Endothelial cell of umbilical vein (primary cell): ENCODE measurements at regions not wholly inside any gene's neighbourhood (a gene's known extent, or its start where the extent isn't known, plus 50 kb on each side); places are given as distances from the start of the nearest gene placed in this dataset.

Source experiments
- BruUV-seq: library from RNA; stranded (reverse); fragments of 400-500 nt; replicated peaks from 2 replicates; lab custom pipeline; 2021; lab: Mats Ljungman, UMichigan
- CTCF ChIA-PET: fragments of 300-600, 350-600 bp; sonication (Branson Sonifier 250); formaldehyde crosslinking; loops from one replicate; lab custom pipeline; 2021; ENCODE audit warnings: antibody characterized with exemption, inconsistent platforms; lab: Charles Lee
- POLR2A ChIA-PET: fragments of 300-600, 350-600 bp; sonication (Branson Sonifier 250); formaldehyde crosslinking; loops from one replicate; lab custom pipeline; 2021; ENCODE audit warnings: antibody characterized with exemption, inconsistent platforms; lab: Charles Lee
- DNase-seq: peaks from one replicate; pipeline ENCODE4 v3.0.0-alpha.2; 2011; ENCODE audit warnings: low read depth, low spot score
- FAIRE-seq: peaks from 2 replicates; lab custom pipeline; 2011; peaks lifted over from hg19 to GRCh38; lab: Jason Lieb, UNC
- H2AFZ ChIP-seq: 2 replicates; pipeline ENCODE4 v1.6.0; 2012; ENCODE audit warnings: low read depth, low read length, control low read depth, inconsistent platforms
- H3K27ac ChIP-seq: 2 replicates; pipeline ENCODE4 v1.5.1; 2011; ENCODE audit warnings: low read depth, mild to moderate bottlenecking, control low read depth, low read length, moderate library complexity; ENCODE audit not compliant: insufficient read depth
- H3K27me3 ChIP-seq, 2 experiments: 2 replicates each; pipeline versions ENCODE4 v1.6.0 to v1.6.1; 2011; ENCODE audit warnings: low read length in 2 of 2, mixed read lengths in 1 of 2; ENCODE audit not compliant: control insufficient read depth in 2 of 2, insufficient read depth in 2 of 2
- H3K36me3 ChIP-seq, 2 experiments: 2 replicates in 1 of 2; 3 replicates in 1 of 2; pipeline ENCODE4 v1.5.1; 2011; ENCODE audit warnings: low read length in 2 of 2, mild to moderate bottlenecking in 1 of 2, moderate library complexity in 1 of 2; ENCODE audit not compliant: control insufficient read depth in 2 of 2, insufficient read depth in 2 of 2; ENCODE audit errors: extremely low read depth in 1 of 2
- H3K4me1 ChIP-seq: 3 replicates; pipeline ENCODE4 v1.5.1; 2011; ENCODE audit warnings: mild to moderate bottlenecking, low read length; ENCODE audit not compliant: control insufficient read depth, insufficient read depth; ENCODE audit errors: extremely low read depth
- H3K4me2 ChIP-seq: 2 replicates; pipeline ENCODE4 v1.6.1; 2011; ENCODE audit warnings: low read length, control low read depth, mixed read lengths; ENCODE audit not compliant: insufficient read depth
- H3K4me3 ChIP-seq, 3 experiments: fragments of 200-600 bp in 1 of 3; sonication (generic), shearing (Covaris generic) in 1 of 3; replicated peaks in 1 of 3; 2 replicates each; pipeline ENCODE4 v1.5.1; 2011 to 2016; ENCODE audit warnings: control low read depth in 3 of 3, low read length in 3 of 3, mild to moderate bottlenecking in 2 of 3, inconsistent platforms in 1 of 3, low read depth in 1 of 3, moderate library complexity in 1 of 3; ENCODE audit not compliant: insufficient read depth in 1 of 3
- H3K79me2 ChIP-seq: 2 replicates; pipeline ENCODE4 v1.6.0; 2012; ENCODE audit warnings: low read length, inconsistent platforms; ENCODE audit not compliant: control insufficient read depth, insufficient read depth
- H3K9ac ChIP-seq: replicated peaks from 2 replicates; pipeline ENCODE3; 2011; ENCODE audit warnings: low read length, control low read depth; ENCODE audit not compliant: insufficient read depth; ENCODE audit errors: extremely low read depth
- H3K9me1 ChIP-seq: replicated peaks from 3 replicates; pipeline ENCODE4 v1.6.0; 2011; ENCODE audit warnings: mild to moderate bottlenecking, low read length; ENCODE audit not compliant: control insufficient read depth, insufficient read depth; ENCODE audit errors: extremely low read depth
- H3K9me3 ChIP-seq: replicated peaks from 2 replicates; pipeline ENCODE4 v1.5.1; 2012; ENCODE audit warnings: low read length, inconsistent platforms; ENCODE audit not compliant: control insufficient read depth, insufficient read depth
- H4K20me1 ChIP-seq: replicated peaks from 2 replicates; pipeline ENCODE3; 2011; ENCODE audit warnings: mild to moderate bottlenecking, low read length; ENCODE audit not compliant: control insufficient read depth, insufficient read depth; ENCODE audit errors: extremely low read depth
- CTCF ChIP-seq, 2 donors: IDR thresholded peaks; 1 replicate in 1 of 2; 2 replicates in 1 of 2; pipeline ENCODE4 v1.5.1; 2011; ENCODE audit warnings: low read length in 2 of 2, mild to moderate bottlenecking in 2 of 2, moderate library complexity in 2 of 2, control low read depth in 1 of 2, inconsistent platforms in 1 of 2, low read depth in 1 of 2; ENCODE audit not compliant: insufficient read depth in 1 of 2; ENCODE audit errors: extremely low read depth in 1 of 2
- EZH2 ChIP-seq: IDR thresholded peaks from 2 replicates; pipeline ENCODE4 v1.6.1; 2012; ENCODE audit warnings: borderline replicate concordance, low read depth, mild to moderate bottlenecking, moderate library complexity, low read length, inconsistent platforms; ENCODE audit not compliant: severe bottlenecking
- FOS ChIP-seq: IDR thresholded peaks from 2 replicates; pipeline ENCODE4 v1.6.1; 2011; ENCODE audit warnings: mild to moderate bottlenecking, low read length, moderate library complexity, borderline replicate concordance; ENCODE audit not compliant: insufficient read depth
- GATA2 ChIP-seq: IDR thresholded peaks from 2 replicates; pipeline ENCODE4 v1.7.0; 2011; ENCODE audit warnings: low read depth, mild to moderate bottlenecking, moderate library complexity, mixed read lengths, low read length; ENCODE audit not compliant: insufficient read length, insufficient read depth
- JUN ChIP-seq: IDR thresholded peaks from 2 replicates; pipeline ENCODE4 v1.6.1; 2011; ENCODE audit warnings: borderline replicate concordance, low read depth; ENCODE audit not compliant: insufficient read length, insufficient read depth
- MAX ChIP-seq: IDR thresholded peaks from 2 replicates; pipeline ENCODE4 v1.6.1; 2011; ENCODE audit not compliant: insufficient read depth, insufficient read length
- MYC ChIP-seq: IDR thresholded peaks from one replicate; pipeline ENCODE4 v1.6.1; 2011; ENCODE audit warnings: mild to moderate bottlenecking, low read depth, low read length
- POLR2A ChIP-seq: IDR thresholded peaks from 2 replicates; pipeline ENCODE4 v1.6.1; 2012; ENCODE audit warnings: low read depth, mild to moderate bottlenecking, control low read depth, low read length
- POLR2AphosphoS5 ChIP-seq: IDR thresholded peaks from 2 replicates; pipeline ENCODE4 v1.6.1; 2012; ENCODE audit warnings: low read depth, mild to moderate bottlenecking, control low read depth, low read length, moderate library complexity; ENCODE audit not compliant: insufficient read depth
- dilution Hi-C: fragments of 300-500 bp; cut with MboI; formaldehyde crosslinking; loops from one replicate; pipeline ENCODE4 v1.15.0; 2019; ENCODE audit warnings: low sequenced_read_pairs; ENCODE audit not compliant: extremely low pct_ligation_motif_present
- intact Hi-C: fragments of 100-400 bp; cut with micrococcal nuclease; formaldehyde crosslinking; loops from one replicate; pipeline ENCODE4 v1.10.0; 2022

- DNase-seq: no peak
- POLR2A ChIA-PET: no interaction called here
- no peaks in the 10 kb centered on the region for H3K9me3 ChIP-seq
- H3K4me1 ChIP-seq: no peaks in the 10 kb centered on the region
- no peaks in the 10 kb centered on the region for H3K79me2 ChIP-seq
- no peak overlapping the region for H2AFZ ChIP-seq
- no peak for FAIRE-seq
- H3K4me2 ChIP-seq: no peak overlapping the region
- H3K4me3 ChIP-seq: no peak overlapping the region
- H3K27me3 ChIP-seq: no peaks in the 10 kb centered on the region
- H3K27ac ChIP-seq: no peak overlapping the region
- BruUV-seq: no TSS peak
- H3K9me1 ChIP-seq: no peaks in the 10 kb centered on the region
- H3K9ac ChIP-seq: no peak overlapping the region
- CTCF ChIA-PET: no interaction called here
- TF ChIP-seq JUN (no peak), POLR2AphosphoS5 (no peak), FOS (no peak), GATA2 (no peak), MYC (no peak), POLR2A (no peak), CTCF (IDR thresholded peaks at IDR 0.05; ENCODE audit: extremely low read depth in 1 of 2, insufficient read depth in 1 of 2, low read depth in 1 of 2, low read length in 2 of 2) (no peak), EZH2 (no peak), MAX (no peak)
- no peaks in the 10 kb centered on the region for H3K36me3 ChIP-seq
- dilution Hi-C loops (no loop called here), intact Hi-C loops (no loop called here)
- H4K20me1 ChIP-seq: no peaks in the 10 kb centered on the region
These were observed 79.7 kb downstream of the VMA21 start for GRCh38 chrX:151476604-151477303.
